GM23338 (cell line): ENCODE measurements at regions not wholly inside any gene's neighbourhood (a gene's known extent, or its start where the extent isn't known, plus 50 kb on each side); places are given as distances from the start of the nearest gene placed in this dataset.

Experiments used
- ATAC-seq: fragments of 200-7000 bp; cut with Tn5 transposase; 3 replicates; pipeline ENCODE4 v1.9.1; 2020
- DNase-seq: peaks from one replicate; pipeline ENCODE4 v3.0.0-alpha.2; 2015; ENCODE audit warnings: low spot score
- H2AFZ ChIP-seq: fragments of 200-600 bp; sonication (generic); 2 replicates; pipeline ENCODE4 v1.8.0; 2016; ENCODE audit warnings: antibody characterized with exemption, mild to moderate bottlenecking, moderate library complexity
- H3F3A ChIP-seq: fragments of 200-600 bp; sonication (generic); replicated peaks from 2 replicates; pipeline ENCODE4 v1.8.0; 2017; ENCODE audit warnings: antibody characterized with exemption, mixed run types, low read depth
- H3K27ac ChIP-seq: fragments of 200-600 bp; sonication (generic); 2 replicates; pipeline ENCODE4 v1.6.1; 2016; ENCODE audit warnings: low read depth
- H3K27me3 ChIP-seq: fragments of 200-600 bp; sonication (generic); 2 replicates; pipeline ENCODE4 v1.8.0; 2016; ENCODE audit warnings: mild to moderate bottlenecking, mixed run types, moderate library complexity; ENCODE audit not compliant: insufficient read depth
- H3K36me3 ChIP-seq: fragments of 200-600 bp; sonication (generic); 2 replicates; pipeline ENCODE4 v1.8.0; 2016; ENCODE audit warnings: mild to moderate bottlenecking; ENCODE audit not compliant: insufficient read depth
- H3K4me1 ChIP-seq: fragments of 200-600 bp; sonication (generic); 2 replicates; pipeline ENCODE4 v1.8.0; 2016; ENCODE audit warnings: mild to moderate bottlenecking, moderate library complexity; ENCODE audit not compliant: insufficient read depth
- H3K4me2 ChIP-seq: fragments of 200-600 bp; sonication (generic); 2 replicates; pipeline ENCODE4 v1.7.1; 2017; ENCODE audit warnings: mixed run types
- H3K4me3 ChIP-seq: fragments of 200-600 bp; sonication (generic); 2 replicates; pipeline ENCODE4 v1.6.1; 2016; ENCODE audit warnings: mixed run types
- H3K79me2 ChIP-seq: fragments of 200-600 bp; sonication (generic); replicated peaks from 2 replicates; pipeline ENCODE4 v1.8.0; 2017; ENCODE audit warnings: mild to moderate bottlenecking; ENCODE audit not compliant: insufficient read depth
- H3K9me2 ChIP-seq: fragments of 200-600 bp; sonication (generic); 2 replicates; pipeline ENCODE4 v1.8.0; 2017; ENCODE audit not compliant: insufficient read depth
- H4K20me1 ChIP-seq: fragments of 200-600 bp; sonication (generic); replicated peaks from 2 replicates; pipeline ENCODE4 v1.8.0; 2017; ENCODE audit warnings: mild to moderate bottlenecking; ENCODE audit not compliant: insufficient read depth
- H3K27ac Mint-ChIP-seq: 2 replicates; pipeline ENCODE4 v1.8.0; 2020; ENCODE audit warnings: inconsistent platforms, mild to moderate bottlenecking, moderate library complexity, mixed read lengths
- H3K27me3 Mint-ChIP-seq: 3 replicates; pipeline ENCODE4 v1.8.0; 2022; ENCODE audit warnings: low read depth, mild to moderate bottlenecking, moderate library complexity, mixed read lengths, inconsistent platforms; ENCODE audit not compliant: insufficient read depth, poor library complexity
- H3K36me3 Mint-ChIP-seq: 3 replicates; pipeline ENCODE4 v1.8.0; 2021; ENCODE audit warnings: low read depth, mild to moderate bottlenecking, inconsistent platforms, moderate library complexity, mixed read lengths
- H3K4me1 Mint-ChIP-seq: 3 replicates; pipeline ENCODE4 v1.8.0; 2020; ENCODE audit warnings: mild to moderate bottlenecking, inconsistent platforms, mixed read lengths
- H3K4me3 Mint-ChIP-seq: 3 replicates; pipeline ENCODE4 v1.8.0; 2021; ENCODE audit warnings: moderate library complexity, mild to moderate bottlenecking, inconsistent platforms, mixed read lengths
- H3K9me3 Mint-ChIP-seq: 3 replicates; pipeline ENCODE4 v1.8.0; 2020; ENCODE audit warnings: moderate library complexity, mild to moderate bottlenecking, inconsistent platforms, mixed read lengths
- EZH2 ChIP-seq: fragments of 200-600 bp; sonication (generic); IDR thresholded peaks from one replicate; pipeline ENCODE4 v1.8.0; 2017; ENCODE audit warnings: antibody characterized with exemption, mild to moderate bottlenecking, low read depth; ENCODE audit not compliant: unreplicated experiment
- EZH2phosphoT487 ChIP-seq: fragments of 200-600 bp; sonication (generic); IDR thresholded peaks from one replicate; pipeline ENCODE4 v1.8.1; 2018; ENCODE audit warnings: antibody characterized with exemption; ENCODE audit not compliant: unreplicated experiment
- JUNB ChIP-seq: IDR thresholded peaks from one replicate; pipeline ENCODE4 v1.6.1; 2016; ENCODE audit warnings: antibody characterized with exemption; ENCODE audit not compliant: unreplicated experiment
- NANOG ChIP-seq: IDR thresholded peaks from 2 replicates; pipeline ENCODE4 v1.6.1; 2016; ENCODE audit warnings: antibody characterized with exemption, borderline replicate concordance
- ZNF114 ChIP-seq: fragments of 250-450 bp; sonication (Bioruptor Pico); IDR thresholded peaks from 2 replicates; pipeline ENCODE4 v1.5.0; 2020; ENCODE audit warnings: mild to moderate bottlenecking, moderate library complexity
- ZNF331 ChIP-seq: fragments of 250-450 bp; sonication (Bioruptor Pico); IDR thresholded peaks from 2 replicates; pipeline ENCODE4 v1.5.0; 2020; ENCODE audit warnings: low read depth, mild to moderate bottlenecking, moderate library complexity
- TF ChIP-seq, protein P1 (sequence below): fragments of 250-450 bp; sonication (Bioruptor Pico); IDR thresholded peaks from 2 replicates; pipeline ENCODE4 v1.5.0; 2020; ENCODE audit warnings: mild to moderate bottlenecking, moderate library complexity
- TF ChIP-seq, protein P2 (sequence below), 2 experiments: fragments of 200-600 bp in 1 of 2; sonication (generic) in 1 of 2; conservative IDR thresholded peaks; 2 replicates each; pipeline versions ENCODE4 v1.5.1 to v1.6.1; 2016 to 2017; ENCODE audit warnings: antibody characterized with exemption in 2 of 2, low read depth in 2 of 2, mild to moderate bottlenecking in 2 of 2, moderate library complexity in 1 of 2

DNA sequence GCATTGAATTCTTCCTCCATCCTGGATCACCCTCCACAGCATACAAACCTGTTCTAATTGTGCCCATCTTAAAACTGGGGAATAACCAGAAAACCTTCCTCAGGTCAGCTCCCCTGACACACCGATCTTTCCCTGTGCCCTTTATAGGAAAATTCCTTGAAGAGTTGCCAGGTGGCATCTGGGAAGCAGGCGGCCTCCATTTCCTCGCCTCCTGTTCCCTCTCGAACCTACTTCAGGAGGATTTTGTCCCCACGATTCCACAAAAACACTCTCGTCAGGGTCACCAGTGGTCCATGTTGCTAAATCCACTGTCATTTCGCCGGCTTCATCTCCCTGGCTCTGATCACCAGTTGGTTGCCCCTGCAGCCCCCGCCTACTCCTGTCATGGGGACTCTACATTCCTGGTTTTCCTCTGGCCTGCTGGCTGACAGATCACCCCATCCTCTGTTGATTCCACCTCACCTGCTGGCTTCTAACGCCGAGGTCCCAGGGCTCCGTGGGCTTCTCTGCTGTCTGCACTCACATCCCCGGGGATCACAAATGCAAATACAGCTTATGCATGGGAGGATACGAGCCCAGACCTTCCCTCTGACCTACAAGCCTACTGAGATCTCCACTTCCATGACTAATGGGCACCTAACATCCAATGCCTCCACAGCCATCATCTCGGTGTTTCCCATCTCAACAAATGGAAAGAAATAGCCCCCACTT is 92.5 kb upstream of the PRDM11 start:
- no peak for TF ChIP-seq ZNF114 (CRISPR knock-in tag)
- TF ChIP-seq EZH2phosphoT487 = no peak
- no peak for TF ChIP-seq NANOG
- TF ChIP-seq, protein P1, sequence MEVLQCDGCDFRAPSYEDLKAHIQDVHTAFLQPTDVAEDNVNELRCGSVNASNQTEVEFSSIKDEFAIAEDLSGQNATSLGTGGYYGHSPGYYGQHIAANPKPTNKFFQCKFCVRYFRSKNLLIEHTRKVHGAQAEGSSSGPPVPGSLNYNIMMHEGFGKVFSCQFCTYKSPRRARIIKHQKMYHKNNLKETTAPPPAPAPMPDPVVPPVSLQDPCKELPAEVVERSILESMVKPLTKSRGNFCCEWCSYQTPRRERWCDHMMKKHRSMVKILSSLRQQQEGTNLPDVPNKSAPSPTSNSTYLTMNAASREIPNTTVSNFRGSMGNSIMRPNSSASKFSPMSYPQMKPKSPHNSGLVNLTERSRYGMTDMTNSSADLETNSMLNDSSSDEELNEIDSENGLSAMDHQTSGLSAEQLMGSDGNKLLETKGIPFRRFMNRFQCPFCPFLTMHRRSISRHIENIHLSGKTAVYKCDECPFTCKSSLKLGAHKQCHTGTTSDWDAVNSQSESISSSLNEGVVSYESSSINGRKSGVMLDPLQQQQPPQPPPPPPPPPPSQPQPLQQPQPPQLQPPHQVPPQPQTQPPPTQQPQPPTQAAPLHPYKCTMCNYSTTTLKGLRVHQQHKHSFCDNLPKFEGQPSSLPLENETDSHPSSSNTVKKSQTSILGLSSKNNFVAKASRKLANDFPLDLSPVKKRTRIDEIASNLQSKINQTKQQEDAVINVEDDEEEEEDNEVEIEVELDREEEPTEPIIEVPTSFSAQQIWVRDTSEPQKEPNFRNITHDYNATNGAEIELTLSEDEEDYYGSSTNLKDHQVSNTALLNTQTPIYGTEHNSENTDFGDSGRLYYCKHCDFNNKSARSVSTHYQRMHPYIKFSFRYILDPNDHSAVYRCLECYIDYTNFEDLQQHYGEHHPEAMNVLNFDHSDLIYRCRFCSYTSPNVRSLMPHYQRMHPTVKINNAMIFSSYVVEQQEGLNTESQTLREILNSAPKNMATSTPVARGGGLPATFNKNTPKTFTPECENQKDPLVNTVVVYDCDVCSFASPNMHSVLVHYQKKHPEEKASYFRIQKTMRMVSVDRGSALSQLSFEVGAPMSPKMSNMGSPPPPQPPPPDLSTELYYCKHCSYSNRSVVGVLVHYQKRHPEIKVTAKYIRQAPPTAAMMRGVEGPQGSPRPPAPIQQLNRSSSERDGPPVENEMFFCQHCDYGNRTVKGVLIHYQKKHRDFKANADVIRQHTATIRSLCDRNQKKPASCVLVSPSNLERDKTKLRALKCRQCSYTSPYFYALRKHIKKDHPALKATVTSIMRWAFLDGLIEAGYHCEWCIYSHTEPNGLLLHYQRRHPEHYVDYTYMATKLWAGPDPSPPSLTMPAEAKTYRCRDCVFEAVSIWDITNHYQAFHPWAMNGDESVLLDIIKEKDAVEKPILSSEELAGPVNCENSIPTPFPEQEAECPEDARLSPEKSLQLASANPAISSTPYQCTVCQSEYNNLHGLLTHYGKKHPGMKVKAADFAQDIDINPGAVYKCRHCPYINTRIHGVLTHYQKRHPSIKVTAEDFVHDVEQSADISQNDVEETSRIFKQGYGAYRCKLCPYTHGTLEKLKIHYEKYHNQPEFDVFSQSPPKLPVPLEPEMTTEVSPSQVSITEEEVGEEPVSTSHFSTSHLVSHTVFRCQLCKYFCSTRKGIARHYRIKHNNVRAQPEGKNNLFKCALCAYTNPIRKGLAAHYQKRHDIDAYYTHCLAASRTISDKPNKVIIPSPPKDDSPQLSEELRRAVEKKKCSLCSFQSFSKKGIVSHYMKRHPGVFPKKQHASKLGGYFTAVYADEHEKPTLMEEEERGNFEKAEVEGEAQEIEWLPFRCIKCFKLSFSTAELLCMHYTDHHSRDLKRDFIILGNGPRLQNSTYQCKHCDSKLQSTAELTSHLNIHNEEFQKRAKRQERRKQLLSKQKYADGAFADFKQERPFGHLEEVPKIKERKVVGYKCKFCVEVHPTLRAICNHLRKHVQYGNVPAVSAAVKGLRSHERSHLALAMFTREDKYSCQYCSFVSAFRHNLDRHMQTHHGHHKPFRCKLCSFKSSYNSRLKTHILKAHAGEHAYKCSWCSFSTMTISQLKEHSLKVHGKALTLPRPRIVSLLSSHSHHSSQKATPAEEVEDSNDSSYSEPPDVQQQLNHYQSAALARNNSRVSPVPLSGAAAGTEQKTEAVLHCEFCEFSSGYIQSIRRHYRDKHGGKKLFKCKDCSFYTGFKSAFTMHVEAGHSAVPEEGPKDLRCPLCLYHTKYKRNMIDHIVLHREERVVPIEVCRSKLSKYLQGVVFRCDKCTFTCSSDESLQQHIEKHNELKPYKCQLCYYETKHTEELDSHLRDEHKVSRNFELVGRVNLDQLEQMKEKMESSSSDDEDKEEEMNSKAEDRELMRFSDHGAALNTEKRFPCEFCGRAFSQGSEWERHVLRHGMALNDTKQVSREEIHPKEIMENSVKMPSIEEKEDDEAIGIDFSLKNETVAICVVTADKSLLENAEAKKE (CRISPR knock-in tag) = no peak
- TF ChIP-seq, protein P2, sequence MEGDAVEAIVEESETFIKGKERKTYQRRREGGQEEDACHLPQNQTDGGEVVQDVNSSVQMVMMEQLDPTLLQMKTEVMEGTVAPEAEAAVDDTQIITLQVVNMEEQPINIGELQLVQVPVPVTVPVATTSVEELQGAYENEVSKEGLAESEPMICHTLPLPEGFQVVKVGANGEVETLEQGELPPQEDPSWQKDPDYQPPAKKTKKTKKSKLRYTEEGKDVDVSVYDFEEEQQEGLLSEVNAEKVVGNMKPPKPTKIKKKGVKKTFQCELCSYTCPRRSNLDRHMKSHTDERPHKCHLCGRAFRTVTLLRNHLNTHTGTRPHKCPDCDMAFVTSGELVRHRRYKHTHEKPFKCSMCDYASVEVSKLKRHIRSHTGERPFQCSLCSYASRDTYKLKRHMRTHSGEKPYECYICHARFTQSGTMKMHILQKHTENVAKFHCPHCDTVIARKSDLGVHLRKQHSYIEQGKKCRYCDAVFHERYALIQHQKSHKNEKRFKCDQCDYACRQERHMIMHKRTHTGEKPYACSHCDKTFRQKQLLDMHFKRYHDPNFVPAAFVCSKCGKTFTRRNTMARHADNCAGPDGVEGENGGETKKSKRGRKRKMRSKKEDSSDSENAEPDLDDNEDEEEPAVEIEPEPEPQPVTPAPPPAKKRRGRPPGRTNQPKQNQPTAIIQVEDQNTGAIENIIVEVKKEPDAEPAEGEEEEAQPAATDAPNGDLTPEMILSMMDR (conservative IDR thresholded peaks at IDR 0.05; ENCODE audit: low read depth in 2 of 2) = no peak
- no peak for TF ChIP-seq ZNF331 (CRISPR knock-in tag)
- TF ChIP-seq EZH2 = no peak
- no peak for TF ChIP-seq JUNB
- H3K36me3 ChIP-seq = no peaks in the 10 kb centered on the region
- Mint-ChIP-seq H3K9me3 (no peaks in the 10 kb centered on the region), H3K36me3 (no peaks in the 10 kb centered on the region), H3K4me3 (no peak overlapping the region), H3K4me1 (peaks cover 31% of the 10 kb centered on the region), H3K27me3 (peaks cover 14% of the 10 kb centered on the region), H3K27ac (no peak overlapping the region)
- DNase-seq = no peak
- no peaks in the 10 kb centered on the region for H3K79me2 ChIP-seq
- no peak overlapping the region for H2AFZ ChIP-seq
- no peaks in the 10 kb centered on the region for H4K20me1 ChIP-seq
- no peak overlapping the region for H3K27ac ChIP-seq
- H3K9me2 ChIP-seq = no peaks in the 10 kb centered on the region
- H3K4me3 ChIP-seq = no peak overlapping the region
- H3K4me2 ChIP-seq = no peak overlapping the region
- ATAC-seq = no peak
- no peaks in the 10 kb centered on the region for H3K27me3 ChIP-seq
- no peaks in the 10 kb centered on the region for H3F3A ChIP-seq
- H3K4me1 ChIP-seq = peaks cover 19% of the 10 kb centered on the region; the same call in 1 of the 2 replicates
